T follicular helper cell (primary cell): ENCODE measurements at regions not wholly inside any gene's neighbourhood (a gene's known extent, or its start where the extent isn't known, plus 50 kb on each side); places are given as distances from the start of the nearest gene placed in this dataset.

ENCODE experiments used
- DNase-seq: peaks from one replicate; pipeline ENCODE4 v3.0.0-alpha.2; 2020; ENCODE audit warnings: low read depth

DNA sequence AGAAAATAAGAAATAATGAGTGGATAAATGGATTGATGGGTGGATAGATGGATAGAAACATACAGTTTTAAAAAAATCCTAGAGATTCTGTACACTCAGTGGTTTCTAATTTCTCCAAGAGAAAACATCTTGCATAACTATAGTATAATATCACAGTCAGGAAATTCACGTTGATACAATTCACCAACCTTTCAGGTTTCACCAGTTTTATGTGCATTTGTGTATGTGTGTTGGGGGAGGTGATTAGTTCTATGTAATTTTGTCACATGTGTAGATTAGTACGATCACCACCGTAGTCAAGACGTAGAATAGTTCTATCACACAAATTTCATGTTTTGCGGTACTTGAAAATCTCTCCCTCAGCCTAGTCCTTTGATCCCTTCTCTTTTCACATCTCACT is 288.2 kb upstream of the LRATD1 start:
- DNase-seq: no peak

DNA sequence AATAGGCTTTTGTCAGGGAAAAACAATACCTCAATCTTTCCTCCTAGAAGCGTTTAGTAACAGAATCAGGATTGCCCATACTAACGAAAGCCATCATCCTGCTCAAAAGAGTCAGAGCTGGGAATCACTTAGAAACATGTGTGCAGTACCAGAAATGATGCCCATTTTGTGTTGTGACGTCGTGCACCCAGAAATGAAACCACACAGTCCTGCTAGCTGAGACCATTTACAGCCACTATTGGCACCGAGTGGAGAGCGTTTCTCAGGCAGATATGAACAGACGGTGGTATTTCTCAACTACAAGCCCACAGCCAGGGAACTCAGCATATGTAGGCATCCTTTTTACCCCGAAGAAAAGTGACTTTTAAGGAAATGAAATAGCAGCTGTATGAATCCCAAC is 284.3 kb upstream of the LRATD1 start:
- DNase-seq: no peak

DNA sequence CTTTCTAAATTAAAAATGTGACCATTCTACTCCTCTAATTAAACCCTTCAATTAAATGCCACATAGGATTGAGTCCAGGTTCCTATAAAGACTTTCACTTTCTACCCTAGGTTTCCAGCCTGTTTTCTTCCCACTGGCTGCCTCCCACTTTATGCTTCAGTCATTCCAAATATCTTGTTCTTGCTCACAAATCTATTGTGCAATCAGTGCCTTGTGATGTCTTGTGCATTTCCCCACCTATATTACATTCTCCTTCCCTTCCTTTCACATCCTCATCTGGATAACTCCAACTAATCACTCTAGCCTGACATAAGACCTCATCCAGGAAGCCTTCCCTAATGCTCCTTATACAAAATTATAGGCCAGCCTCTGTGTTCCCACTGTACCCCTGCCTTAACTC is 281.7 kb upstream of the LRATD1 start:
- no peak for DNase-seq

DNA sequence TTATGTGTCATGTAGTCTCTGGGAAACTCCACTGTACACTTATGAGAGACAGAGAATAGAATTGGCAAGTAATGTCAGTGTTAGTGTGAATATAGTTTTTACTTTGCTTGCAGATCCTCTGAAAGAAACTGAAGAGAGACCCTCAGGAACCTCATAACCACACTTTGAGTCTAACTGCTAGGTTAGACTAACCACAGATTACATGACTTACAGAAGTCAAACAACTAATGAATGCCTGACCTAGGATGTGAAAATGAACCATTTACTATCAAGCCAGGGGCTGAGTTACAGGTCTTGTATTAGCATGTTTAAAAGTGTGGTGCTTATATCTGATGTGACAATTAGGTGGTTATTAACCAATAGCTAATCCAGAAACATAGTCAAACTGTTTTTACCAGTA is 280.4 kb upstream of the LRATD1 start:
- no peak for DNase-seq

DNA sequence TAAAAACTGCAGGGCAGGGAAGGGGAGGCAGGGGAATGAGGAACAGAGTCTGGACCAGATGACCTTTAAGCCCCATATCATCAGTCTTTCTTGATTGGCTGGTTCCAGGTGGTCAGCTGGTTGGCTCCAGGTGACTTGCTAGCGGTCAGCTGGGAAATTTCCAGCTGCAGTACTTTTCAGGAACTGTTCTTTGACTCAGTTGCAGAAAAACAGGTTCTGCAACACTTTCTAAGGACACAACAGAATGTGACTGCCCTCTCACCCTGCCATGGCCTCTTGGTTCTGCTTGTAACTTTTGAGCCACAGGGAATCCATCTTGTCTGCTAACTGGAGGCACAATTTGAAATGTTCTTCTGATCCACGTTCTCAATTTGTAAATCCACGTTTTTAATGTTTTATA is 278.3 kb upstream of the LRATD1 start:
- DNase-seq: no peak

DNA sequence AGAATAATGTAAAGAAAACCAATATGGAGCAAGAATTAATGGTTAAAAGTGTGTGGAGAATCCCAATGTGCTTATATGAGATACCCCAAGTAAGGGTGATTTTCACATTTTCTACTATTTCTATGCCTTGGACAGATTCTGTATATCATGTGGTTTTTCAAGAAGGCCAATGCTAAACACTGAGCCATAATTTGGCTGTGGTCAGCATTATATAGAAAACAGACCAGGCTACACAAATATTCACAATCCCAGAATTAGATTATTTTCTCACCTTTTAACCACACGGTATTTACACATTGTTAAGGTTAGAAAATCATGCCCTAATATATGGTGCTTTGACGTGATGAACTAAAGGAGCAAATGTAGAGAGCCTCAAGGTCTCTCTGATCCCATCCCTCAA is 277.4 kb upstream of the LRATD1 start:
- no peak for DNase-seq

DNA sequence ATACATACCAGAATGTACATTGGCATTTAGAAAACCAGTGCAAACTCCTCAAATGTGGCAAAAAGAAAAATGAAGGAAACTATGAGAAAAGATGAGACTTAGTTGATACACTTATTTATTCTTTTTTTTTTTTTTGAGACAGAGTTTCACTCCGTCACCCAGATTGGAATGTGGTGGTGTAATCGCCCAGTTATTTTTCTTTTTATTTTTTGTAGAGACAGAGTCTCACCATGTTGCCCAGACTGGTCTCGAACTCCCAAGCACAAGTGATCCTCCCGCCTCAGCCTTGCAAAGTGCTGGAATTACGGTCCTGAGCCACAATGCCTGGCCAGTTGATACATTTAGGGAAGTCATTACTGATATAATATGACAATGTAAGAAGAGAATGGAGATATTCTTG is 274.2 kb upstream of the LRATD1 start:
- DNase-seq: no peak

DNA sequence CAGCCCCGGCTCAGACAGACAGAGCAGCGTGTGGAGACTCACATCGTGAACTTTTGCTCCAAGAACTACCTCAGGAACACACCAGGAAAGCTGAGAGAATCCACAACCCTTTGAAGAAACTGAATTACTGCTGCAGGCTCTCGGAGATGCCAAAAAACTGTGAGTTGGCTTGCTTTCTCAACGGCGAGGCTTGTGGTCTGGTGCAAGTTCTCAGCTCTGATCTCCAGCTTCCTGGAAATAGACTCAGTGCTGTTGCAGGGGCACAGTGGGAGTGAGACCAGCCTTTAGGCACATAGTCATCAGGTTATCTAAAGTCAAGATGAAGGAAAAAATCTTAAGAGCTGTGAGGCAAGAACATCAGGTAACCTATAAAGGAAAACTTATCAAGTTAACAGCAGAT is 273.7 kb upstream of the LRATD1 start:
- DNase-seq: no peak

DNA sequence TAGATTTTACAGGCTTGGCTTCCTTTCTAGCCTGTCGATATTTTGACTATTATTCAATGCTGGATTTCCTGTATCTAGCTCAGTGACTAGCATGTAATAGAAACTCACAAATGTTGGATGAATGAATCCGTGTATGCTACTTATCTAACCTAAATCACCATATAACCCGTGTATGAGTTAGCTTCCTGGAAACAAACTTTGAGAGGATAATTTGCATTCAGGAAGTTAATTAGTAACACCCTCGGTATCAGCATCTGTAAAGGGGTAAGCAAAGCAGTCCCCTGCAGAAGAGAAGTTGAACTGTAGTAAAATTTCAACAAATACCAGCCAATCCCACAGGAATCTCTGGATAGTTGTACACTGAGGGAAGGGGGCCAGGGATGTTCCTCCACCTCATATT is 269.4 kb upstream of the LRATD1 start:
- no peak for DNase-seq

DNA sequence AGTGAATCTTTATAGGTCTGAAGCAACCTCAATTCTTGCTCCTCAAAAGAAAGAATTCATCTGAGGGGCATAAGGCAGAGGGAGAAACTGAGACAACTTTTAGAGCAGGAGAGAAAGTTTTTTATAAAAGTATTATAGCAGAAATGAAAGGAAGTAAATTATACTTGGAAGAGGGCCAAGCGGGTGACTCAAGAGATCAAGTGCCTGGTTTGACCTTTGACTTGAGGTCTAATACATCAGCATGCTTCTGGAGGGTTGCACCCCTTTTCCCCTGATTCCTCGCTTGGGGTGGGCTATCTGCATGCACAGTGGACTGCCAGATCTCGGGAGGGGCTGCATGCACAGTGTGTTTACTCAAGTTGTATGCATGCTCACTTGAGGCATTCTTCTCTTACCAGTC is 268.5 kb upstream of the LRATD1 start:
- no peak for DNase-seq

DNA sequence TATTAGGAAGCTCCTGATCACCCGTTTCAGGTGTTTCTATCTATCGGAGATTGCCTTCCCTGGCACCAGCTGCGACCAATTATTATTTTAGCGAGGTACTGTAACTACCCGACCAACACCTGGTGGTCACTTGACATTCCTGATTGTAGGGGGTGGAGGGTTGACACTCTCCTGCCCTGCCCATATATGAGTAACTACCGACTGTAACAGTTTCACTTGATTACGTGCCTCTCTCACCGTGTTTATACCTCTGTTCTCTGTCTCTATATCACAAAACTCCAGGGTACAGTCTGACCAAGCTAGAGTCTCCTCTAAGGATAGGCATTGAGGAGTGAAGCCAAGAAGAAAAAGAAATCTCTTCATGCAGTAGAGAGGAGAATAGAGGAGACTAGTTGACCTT is 268.0 kb upstream of the LRATD1 start:
- DNase-seq: no peak

DNA sequence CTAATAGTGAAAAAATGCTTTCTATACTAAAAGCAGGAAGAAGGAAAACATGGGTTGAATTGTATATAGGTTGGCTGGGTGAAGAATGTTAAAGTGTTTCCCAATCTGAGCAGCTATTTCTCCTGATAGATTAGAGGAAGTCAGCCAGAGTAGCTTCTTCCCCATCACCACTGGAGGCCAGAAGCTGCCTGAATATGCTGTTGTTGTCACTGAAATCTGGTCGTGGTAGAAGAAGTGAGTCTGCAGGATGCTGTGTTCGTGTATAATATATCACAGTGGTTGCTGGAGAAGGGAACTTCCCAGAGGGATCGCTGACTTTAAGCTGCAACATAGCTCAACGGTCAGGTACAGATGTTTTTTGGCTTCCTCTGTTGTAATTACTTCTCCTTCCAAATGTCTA is 247.5 kb upstream of the LRATD1 start:
- DNase-seq: no peak

DNA sequence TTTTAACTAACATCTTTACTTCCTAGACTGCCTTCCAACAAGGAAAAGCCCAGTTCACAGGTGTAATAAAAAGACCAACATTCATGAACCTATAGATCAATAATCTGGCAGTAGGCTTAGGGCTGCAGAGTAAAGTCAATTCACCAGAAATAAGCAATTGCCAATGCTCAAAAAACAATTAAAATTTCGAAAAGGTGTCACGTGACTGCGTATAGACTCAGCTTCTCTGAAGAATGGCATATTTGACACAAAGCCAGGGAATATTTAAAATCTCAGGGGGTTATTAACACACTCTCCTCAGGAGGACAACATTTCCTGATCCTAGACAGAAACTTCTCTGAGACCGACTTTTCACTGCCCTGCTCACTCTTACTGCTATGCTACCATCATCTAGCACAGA is 245.2 kb upstream of the LRATD1 start:
- no peak for DNase-seq

DNA sequence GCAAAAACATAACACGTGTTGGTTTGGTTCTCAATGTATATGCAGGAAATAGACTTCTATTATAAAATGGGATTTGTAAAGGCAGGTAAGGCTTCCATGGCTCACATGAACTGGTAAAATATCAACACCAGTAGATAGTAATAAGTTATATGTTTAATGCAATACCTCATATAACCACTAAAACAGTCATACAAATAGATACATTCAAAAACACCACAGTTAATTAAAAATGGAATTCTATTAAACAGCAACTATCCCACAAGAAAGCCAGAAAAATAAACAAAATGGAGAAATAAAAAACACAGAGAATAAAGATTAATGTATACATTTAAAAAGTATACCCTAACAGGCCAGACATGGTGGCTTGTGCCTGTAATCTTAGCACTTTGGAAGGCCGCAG is 243.8 kb upstream of the LRATD1 start:
- DNase-seq: no peak

DNA sequence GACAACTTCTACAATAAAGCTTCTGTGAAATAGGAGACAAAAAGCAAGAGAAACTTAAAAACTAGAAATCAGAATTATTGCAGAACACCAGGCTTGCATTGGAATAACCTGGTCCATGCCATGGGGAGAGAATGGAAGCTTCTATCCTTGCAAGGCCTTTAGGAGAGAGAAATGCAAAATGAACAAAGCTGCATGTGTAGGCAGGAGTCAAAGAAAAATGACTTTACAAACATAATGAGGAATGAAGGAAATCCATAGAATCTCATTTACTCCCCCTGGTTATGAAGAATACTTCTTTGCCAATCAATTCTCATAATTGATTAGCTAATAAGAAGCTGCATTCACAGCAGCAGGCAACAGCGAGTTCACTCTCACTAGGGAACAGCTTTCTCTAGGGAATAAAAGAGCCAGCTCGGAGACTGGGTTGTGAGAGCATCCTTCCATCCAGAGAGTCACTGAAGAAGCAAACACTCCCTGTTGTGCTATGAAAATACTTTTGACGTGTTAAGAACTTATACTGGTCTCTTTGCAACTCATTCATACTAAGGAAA is 235.9 kb upstream of the LRATD1 start:
- DNase-seq: no peak

DNA sequence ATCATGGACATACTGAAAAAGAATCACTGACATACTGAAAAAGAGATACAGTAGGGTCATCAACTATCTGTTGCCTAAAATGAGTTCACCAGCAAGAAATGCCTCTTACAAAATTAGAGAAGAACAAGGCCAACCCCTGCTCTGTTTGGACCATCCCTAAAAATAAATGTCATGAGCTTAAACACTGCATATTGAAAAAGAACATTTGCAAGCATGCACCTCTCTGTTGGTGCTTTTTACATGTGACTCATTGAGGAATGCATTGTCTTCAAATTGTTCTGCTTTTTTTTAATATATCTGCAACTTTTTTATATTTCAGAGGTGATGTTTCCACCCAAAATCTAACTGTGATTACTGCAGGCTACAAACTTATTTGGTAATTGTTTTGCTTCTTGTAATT is 233.9 kb upstream of the LRATD1 start:
- DNase-seq: no peak

DNA sequence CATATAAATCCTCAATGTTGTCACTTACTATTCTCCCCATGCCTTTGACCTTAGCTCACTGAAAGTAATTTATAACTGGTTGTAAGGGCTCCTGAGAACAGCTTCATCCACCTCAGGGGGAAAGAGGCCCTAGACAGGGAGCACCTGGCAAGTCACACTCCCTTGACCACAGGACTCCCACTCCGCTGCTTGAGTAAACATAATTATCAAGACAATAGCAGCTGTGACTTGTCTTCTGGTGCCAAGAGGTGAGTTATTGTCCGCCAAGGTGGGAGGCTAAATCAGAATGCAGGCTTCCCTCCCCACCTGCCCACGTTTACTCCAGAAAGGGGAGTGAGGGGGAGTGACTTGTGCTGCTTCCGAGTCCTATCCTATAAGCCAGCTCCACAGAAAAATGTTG is 230.6 kb upstream of the LRATD1 start:
- no peak for DNase-seq

DNA sequence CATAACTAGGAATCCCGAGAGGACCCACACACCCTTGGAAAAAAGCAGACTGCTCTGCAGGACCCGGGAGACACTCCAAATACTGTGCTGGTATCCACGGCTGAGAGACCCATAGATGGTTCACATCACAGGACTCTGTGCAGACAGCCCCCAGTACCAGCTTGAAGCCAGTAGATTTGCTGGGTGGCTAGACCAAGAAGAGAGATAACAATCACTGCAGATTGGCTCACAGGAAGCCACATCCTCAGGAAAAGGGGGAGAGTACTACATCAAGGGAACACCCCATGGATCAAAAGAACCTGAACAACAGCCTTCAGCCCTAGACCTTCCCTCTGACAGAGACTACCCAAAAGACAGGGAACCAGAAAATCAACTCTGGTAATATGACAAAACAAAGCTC is 223.8 kb upstream of the LRATD1 start:
- DNase-seq: no peak

DNA sequence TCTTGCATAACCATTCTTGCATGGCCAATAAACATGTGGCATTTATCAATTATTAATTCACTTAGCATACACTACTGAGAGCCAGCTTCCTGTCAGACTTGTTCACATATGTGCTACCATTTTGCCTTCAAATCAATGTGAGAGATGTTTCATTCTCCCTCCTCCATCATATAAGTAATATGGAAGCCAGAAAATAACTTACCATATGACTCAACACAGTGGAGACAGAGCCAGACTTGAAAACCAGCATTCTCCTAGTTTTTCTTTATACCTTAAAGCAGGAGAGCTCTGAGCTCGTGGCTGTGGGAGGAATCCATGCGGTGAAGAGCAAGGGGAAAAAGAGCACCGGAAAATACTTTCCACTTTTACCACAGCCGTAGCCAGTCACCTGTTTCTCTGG is 215.0 kb upstream of the LRATD1 start:
- no peak for DNase-seq

DNA sequence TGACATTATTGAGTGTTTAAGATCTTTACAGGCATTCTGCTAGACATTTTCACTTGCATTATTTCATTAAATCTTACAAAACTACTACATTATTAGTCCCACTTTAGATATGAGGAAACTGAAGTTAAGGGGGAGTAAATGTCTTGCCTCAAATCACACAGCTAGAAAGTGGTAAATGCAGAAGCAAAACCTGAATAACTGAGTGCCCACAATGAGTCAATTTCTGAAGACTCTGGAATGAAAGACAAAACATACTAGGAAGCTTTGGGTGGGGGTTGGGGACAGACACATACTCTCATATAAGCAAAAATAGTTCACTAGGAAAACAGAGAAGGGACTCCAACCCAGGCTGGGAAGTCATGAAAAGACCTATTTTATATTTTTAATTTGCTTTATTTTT is 214.4 kb upstream of the LRATD1 start:
- DNase-seq: no peak

DNA sequence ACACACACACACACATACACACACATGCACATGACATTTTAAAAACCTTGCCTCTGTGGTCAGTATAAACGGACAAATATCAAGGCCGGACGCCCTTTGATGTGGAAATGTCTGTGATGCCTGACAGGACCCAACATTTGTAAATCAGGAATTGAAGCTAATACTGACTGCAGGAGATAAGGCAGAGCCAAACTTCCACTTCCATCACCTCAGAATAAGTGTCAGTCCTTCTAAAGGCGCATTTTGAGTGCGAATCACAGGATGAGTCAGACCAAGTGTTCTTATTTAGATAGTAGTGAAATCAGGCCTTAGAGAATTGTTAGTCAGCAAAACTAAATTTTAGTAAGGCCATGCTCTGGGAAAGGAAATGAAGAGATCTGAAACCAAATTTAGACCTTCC is 211.7 kb upstream of the LRATD1 start:
- DNase-seq: no peak

DNA sequence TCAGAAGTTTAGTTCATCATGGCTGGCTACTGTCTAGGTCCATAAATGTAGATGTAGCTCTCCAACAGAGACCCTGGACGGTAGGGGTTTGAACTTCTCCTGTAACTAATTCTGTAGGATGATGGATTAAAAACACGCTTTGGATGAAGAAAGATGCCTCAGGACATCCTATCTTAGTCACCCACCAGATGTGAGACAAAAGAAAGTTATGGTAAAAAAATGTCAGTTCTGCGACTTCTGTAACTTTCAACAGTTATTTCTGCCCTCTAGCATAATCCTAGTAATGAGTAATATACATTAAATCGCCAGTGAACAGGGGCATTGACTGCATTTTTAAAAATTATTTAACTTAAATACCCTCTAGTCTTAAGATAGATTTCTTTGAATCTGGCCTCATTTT is 210.1 kb upstream of the LRATD1 start:
- DNase-seq: no peak

DNA sequence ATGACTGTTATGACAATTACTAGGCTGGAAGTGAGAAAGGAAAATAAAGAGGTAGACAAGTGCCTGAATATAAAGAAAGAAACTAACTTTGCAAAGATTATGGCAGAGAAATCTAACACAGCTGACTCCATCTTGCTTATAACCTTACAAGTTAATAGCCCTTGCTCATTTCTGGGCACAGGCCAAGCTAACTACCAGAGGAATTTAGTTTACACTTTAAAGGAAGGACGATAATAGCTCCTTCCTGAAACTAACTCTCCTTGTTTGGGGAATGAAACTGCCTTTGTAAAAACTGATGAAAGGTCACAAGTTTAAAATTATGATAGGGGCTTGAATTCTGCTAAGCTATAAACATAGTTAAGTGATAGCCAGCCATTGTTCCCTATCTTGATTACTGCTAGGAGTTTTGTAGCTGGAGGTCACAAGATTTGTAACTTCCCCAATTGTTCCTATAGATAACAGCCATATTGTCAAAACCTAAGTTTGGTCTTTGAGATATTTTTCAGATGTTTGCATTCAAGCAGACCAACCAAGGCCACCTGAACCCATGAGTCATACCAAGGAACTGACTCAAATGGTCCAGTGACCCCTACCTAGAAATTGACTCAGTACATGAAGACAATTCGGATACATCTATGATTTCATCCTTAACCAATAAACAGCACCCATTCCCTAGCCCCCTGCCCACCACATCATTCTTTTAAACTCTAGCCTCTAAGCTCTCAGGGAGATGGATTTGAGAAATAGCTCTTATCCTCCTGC is 209.2 kb upstream of the LRATD1 start:
- DNase-seq: no peak
